ENCODE measurements at regions not wholly inside any gene's neighbourhood (a gene's known extent, or its start where the extent isn't known, plus 50 kb on each side); places are given as distances from the start of the nearest gene placed in this dataset.

DNA sequence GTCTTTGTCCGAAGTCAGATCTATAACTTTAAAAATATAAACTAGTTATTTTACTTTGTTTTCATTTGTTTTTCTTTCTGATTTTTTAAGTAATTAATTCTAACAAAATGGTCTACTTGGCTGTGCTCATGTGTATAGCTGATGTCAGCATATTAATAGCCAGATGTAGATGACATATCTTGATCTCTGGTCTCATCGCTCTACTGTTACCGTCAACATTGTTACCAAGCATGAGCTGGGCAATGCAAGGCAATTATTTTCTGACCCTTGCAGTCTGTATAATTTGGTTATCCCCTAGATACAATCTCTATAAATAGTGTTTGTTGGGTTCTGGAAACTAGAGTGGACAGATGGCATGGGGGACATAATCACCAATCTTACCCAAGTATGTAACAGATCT lies 151.6 kb upstream of the PTPRK start:
- H3K9me3 Mint-ChIP-seq, result no peaks in the 10 kb centered on the region
- H3K36me3 Mint-ChIP-seq (ENCODE audit: low read depth), result no peaks in the 10 kb centered on the region
- no peak overlapping the region for H3K4me3 Mint-ChIP-seq
- TF ChIP-seq, protein P1, sequence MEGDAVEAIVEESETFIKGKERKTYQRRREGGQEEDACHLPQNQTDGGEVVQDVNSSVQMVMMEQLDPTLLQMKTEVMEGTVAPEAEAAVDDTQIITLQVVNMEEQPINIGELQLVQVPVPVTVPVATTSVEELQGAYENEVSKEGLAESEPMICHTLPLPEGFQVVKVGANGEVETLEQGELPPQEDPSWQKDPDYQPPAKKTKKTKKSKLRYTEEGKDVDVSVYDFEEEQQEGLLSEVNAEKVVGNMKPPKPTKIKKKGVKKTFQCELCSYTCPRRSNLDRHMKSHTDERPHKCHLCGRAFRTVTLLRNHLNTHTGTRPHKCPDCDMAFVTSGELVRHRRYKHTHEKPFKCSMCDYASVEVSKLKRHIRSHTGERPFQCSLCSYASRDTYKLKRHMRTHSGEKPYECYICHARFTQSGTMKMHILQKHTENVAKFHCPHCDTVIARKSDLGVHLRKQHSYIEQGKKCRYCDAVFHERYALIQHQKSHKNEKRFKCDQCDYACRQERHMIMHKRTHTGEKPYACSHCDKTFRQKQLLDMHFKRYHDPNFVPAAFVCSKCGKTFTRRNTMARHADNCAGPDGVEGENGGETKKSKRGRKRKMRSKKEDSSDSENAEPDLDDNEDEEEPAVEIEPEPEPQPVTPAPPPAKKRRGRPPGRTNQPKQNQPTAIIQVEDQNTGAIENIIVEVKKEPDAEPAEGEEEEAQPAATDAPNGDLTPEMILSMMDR (IDR thresholded peaks at IDR 0.05), result no peak
- DNase-seq, result no peak
- peaks cover 7% of the 10 kb centered on the region for H3K4me1 Mint-ChIP-seq (ENCODE audit: low read depth)
- H3K27me3 Mint-ChIP-seq (ENCODE audit: insufficient read depth), result no peaks in the 10 kb centered on the region
- H3K27ac Mint-ChIP-seq, result no peak overlapping the region

DNA sequence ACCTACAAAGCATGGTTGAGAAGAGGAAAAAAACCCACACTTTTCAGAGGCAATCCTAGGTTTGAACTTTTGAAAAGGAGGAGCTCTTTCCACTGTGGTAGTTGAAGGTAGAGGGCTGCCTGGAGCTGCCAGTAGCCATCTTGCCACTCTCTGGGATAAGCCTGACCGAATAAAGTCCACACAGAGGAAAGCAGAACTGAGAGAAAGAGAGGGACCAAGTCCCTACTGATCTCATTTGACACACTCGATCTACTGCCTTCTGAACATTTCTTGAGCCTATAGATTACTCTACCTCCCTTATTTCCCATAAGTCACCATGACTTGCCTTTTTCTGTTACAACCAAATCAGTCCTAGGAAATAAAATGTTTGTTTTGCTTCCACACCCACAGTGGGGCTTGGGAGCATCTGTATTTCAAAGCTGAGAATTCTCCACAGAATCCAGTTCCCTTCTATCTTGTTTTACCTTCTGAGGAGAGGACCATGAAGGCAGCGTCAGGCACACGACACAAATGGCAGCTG lies 147.0 kb upstream of the PTPRK start:
- TF ChIP-seq, protein P1 (IDR thresholded peaks at IDR 0.05), result no peak
- Mint-ChIP-seq H3K27me3 (ENCODE audit: insufficient read depth) (no peaks in the 10 kb centered on the region), H3K36me3 (ENCODE audit: low read depth) (no peaks in the 10 kb centered on the region), H3K4me3 (no peak overlapping the region), H3K27ac (no peak overlapping the region), H3K4me1 (ENCODE audit: low read depth) (no peaks in the 10 kb centered on the region), H3K9me3 (no peaks in the 10 kb centered on the region)
- DNase-seq, result no peak

DNA sequence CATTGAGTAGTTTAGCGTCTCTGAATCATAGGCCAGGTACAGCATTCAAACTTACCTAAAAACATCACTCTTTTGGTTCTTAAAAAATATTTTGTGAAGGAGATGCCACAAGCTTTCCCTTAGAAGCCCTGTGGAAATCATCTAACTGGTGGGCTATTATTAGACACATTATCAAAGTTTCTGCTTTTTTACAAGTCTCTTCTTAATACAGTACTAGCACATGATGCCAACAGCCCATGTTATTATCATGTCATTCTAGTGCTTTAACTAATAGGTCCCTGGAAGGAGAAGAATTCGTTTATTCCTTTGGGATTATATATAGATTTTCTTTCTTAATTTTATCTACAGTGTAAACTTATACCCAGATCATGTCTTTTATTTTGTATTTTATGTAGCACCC lies 146.0 kb upstream of the PTPRK start:
- H3K4me3 Mint-ChIP-seq, result no peak overlapping the region
- no peaks in the 10 kb centered on the region for H3K27me3 Mint-ChIP-seq (ENCODE audit: insufficient read depth)
- H3K27ac Mint-ChIP-seq, result no peak overlapping the region
- H3K36me3 Mint-ChIP-seq (ENCODE audit: low read depth), result no peaks in the 10 kb centered on the region
- no peaks in the 10 kb centered on the region for H3K9me3 Mint-ChIP-seq
- H3K4me1 Mint-ChIP-seq (ENCODE audit: low read depth), result no peaks in the 10 kb centered on the region
- DNase-seq, result no peak
- TF ChIP-seq, protein P1 (IDR thresholded peaks at IDR 0.05), result no peak

DNA sequence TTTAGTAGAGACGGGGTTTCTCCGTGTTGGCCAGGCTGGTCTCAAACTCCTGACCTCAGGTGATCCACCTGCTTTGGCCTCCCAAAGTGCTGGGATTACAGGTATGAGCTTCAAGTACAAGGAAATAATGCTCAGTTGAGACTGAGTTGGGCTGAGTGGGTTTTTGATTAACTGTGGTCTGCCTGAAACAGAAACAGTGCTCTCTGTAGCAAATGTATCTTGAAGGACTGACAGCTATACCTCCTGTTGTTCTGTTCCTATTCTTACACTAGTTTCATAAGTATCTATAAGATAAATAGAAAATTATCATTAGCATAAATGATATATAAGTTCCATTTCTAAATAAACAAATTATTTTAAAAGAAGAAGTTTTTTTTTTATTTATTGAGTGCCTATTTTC lies 142.8 kb upstream of the PTPRK start:
- Mint-ChIP-seq H3K36me3 (ENCODE audit: low read depth) (no peaks in the 10 kb centered on the region), H3K27me3 (ENCODE audit: insufficient read depth) (no peaks in the 10 kb centered on the region), H3K4me1 (ENCODE audit: low read depth) (peaks cover 22% of the 10 kb centered on the region), H3K4me3 (no peak overlapping the region), H3K27ac (no peak overlapping the region), H3K9me3 (no peaks in the 10 kb centered on the region)
- no peak for DNase-seq
- TF ChIP-seq, protein P1 (IDR thresholded peaks at IDR 0.05), result no peak

DNA sequence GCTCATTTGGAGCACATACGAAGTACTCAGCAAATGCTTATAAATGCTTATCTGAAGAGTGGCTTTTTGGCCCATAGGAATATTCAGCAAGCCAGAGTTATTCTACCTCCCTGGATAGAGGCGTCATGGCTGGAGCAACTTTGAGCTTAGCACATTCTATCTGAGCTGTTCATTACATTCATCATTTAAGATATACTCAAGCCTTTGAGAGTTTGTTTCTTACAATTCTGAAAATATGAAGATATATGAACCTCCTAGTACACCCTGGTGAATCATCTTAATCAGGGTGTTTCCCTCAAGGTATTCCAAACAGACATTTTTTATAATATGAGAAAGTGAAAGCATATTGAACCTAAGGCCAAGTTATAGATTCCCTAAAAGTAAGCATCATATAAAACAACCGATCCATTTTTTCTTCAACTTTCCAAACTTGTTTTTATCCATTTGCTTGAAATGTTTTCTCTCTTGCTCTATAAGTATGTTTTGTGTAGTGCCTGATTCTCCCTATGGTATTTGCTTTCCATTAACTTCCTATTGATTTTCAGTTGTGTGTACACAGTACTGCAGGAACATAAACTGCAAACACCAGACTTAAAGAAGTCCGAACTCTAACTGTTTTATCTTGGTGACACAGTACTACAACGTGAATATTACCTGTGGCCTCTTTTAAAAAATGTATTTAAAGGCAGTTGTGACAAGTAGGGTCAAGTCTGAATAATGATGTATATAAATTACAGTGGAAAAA lies 139.7 kb upstream of the PTPRK start:
- Mint-ChIP-seq H3K36me3 (ENCODE audit: low read depth) (no peaks in the 10 kb centered on the region), H3K4me3 (no peak overlapping the region), H3K9me3 (no peaks in the 10 kb centered on the region), H3K27me3 (ENCODE audit: insufficient read depth) (no peaks in the 10 kb centered on the region), H3K27ac (no peak overlapping the region), H3K4me1 (ENCODE audit: low read depth) (peaks cover 54% of the 10 kb centered on the region)
- TF ChIP-seq, protein P1 (IDR thresholded peaks at IDR 0.05), result no peak
- DNase-seq, result no peak
